GM12878 (cell line): ENCODE measurements at regions not wholly inside any gene's neighbourhood (a gene's known extent, or its start where the extent isn't known, plus 50 kb on each side); places are given as distances from the start of the nearest gene placed in this dataset.

Experiments
- ATAC-seq: fragments of 200-7000 bp; cut with Tn5 transposase; 3 replicates; pipeline ENCODE4 v1.9.1; 2020; ENCODE audit warnings: mild to moderate bottlenecking, moderate library complexity
- BruUV-seq: library from RNA; stranded (reverse); fragments of 400-500 nt; replicated peaks from 2 replicates; lab custom pipeline; 2021; lab: Mats Ljungman, UMichigan
- CTCF ChIA-PET: fragments of 300-600 bp; sonication (Branson Sonifier 250); formaldehyde crosslinking; extraction: SDS; loops from one replicate; lab custom pipeline; 2021; ENCODE audit warnings: inconsistent platforms; lab: Yijun Ruan, JAX
- POLR2A ChIA-PET: fragments of 350-600 bp; formaldehyde crosslinking; extraction: SDS; loops from one replicate; lab custom pipeline; 2021; ENCODE audit warnings: inconsistent platforms; lab: Charles Lee
- RAD21 ChIA-PET: fragments of 300-600 bp; sonication (Branson Sonifier 250); formaldehyde crosslinking; loops from one replicate; lab custom pipeline; 2023; ENCODE audit warnings: antibody characterized with exemption; ENCODE audit not compliant: unreplicated experiment; lab: Charles Lee
- SMC1A ChIA-PET: fragments of 300-600 bp; sonication (Branson Sonifier 250); formaldehyde crosslinking; loops from one replicate; lab custom pipeline; 2023; ENCODE audit not compliant: unreplicated experiment, uncharacterized antibody; lab: Charles Lee
- DNase-seq: peaks from one replicate; pipeline ENCODE4 v3.0.0-alpha.2; 2011; ENCODE audit warnings: low read depth, low spot score
- FAIRE-seq: peaks from 3 replicates; lab custom pipeline; 2011; peaks lifted over from hg19 to GRCh38; lab: Jason Lieb, UNC
- H2AFZ ChIP-seq: 2 replicates; pipeline ENCODE4 v1.6.0; 2011; ENCODE audit warnings: low read depth, low read length, control low read depth; ENCODE audit not compliant: control insufficient read depth
- H3K27ac ChIP-seq: 2 replicates; pipeline ENCODE4 v1.5.1; 2011; ENCODE audit warnings: control low read depth; ENCODE audit not compliant: control insufficient read depth, insufficient read depth
- H3K27me3 ChIP-seq, 2 experiments: replicated peaks in 1 of 2; 2 replicates each; pipeline versions ENCODE4 v1.6.0 to v1.6.1; 2011; ENCODE audit warnings: low read length in 1 of 2; ENCODE audit not compliant: control insufficient read depth in 2 of 2, insufficient read depth in 2 of 2
- H3K36me3 ChIP-seq, 2 experiments: 2 replicates each; pipeline ENCODE4 v1.5.1; 2011; ENCODE audit warnings: low read length in 1 of 2; ENCODE audit not compliant: control insufficient read depth in 2 of 2, insufficient read depth in 2 of 2
- H3K4me1 ChIP-seq: 2 replicates; pipeline ENCODE4 v1.6.1; 2011; ENCODE audit warnings: mild to moderate bottlenecking, low read length, moderate library complexity, mixed read lengths; ENCODE audit not compliant: control insufficient read depth, insufficient read depth
- H3K4me2 ChIP-seq: 2 replicates; pipeline ENCODE4 v1.6.0; 2011; ENCODE audit warnings: control low read depth; ENCODE audit not compliant: control insufficient read depth, insufficient read depth
- H3K4me3 ChIP-seq: fragments of 200-600 bp; sonication (generic); 2 replicates; pipeline ENCODE4 v1.5.1; 2016
- H3K79me2 ChIP-seq: 2 replicates; pipeline ENCODE4 v1.6.0; 2011; ENCODE audit warnings: low read length; ENCODE audit not compliant: control insufficient read depth, insufficient read depth
- H3K9ac ChIP-seq: 2 replicates; pipeline ENCODE4 v1.8.0; 2011; ENCODE audit warnings: low read length, control low read depth, mixed read lengths; ENCODE audit not compliant: control insufficient read depth, insufficient read depth
- H3K9me3 ChIP-seq: replicated peaks from 3 replicates; pipeline ENCODE4 v1.5.1; 2011; ENCODE audit warnings: mild to moderate bottlenecking, low read length; ENCODE audit not compliant: control insufficient read depth, insufficient read depth
- H4K20me1 ChIP-seq: 2 replicates; pipeline ENCODE4 v1.6.0; 2011; ENCODE audit not compliant: control insufficient read depth, insufficient read depth
- BCL3 ChIP-seq: IDR thresholded peaks from 2 replicates; pipeline ENCODE4 v1.6.1; 2011; ENCODE audit warnings: borderline replicate concordance, low read depth, mild to moderate bottlenecking, moderate library complexity, low read length; ENCODE audit not compliant: insufficient read depth, poor library complexity, severe bottlenecking
- BRCA1 ChIP-seq: IDR thresholded peaks from 2 replicates; pipeline ENCODE4 v1.6.1; 2011; ENCODE audit warnings: low read depth, low read length, improper control_type of control experiment
- CBX3 ChIP-seq: fragments of 200-600 bp; sonication (generic); IDR thresholded peaks from 2 replicates; pipeline ENCODE4 v1.6.1; 2016; ENCODE audit warnings: low read depth, borderline replicate concordance
- EED ChIP-seq: sonication (generic); IDR thresholded peaks from 2 replicates; pipeline ENCODE4 v1.6.1; 2016; ENCODE audit warnings: antibody characterized with exemption, low read depth
- HSF1 ChIP-seq: fragments of 150-350 bp; IDR thresholded peaks from 2 replicates; pipeline ENCODE4 v1.6.1; 2014; ENCODE audit warnings: mild to moderate bottlenecking, low read depth, low read length
- IRF4 ChIP-seq: IDR thresholded peaks from 2 replicates; pipeline ENCODE4 v1.6.1; 2011; ENCODE audit warnings: low read depth, low read length
- KDM1A ChIP-seq: fragments of 200-600 bp; sonication (generic); IDR thresholded peaks from 2 replicates; pipeline ENCODE4 v1.6.1; 2016; ENCODE audit warnings: borderline replicate concordance
- MTA2 ChIP-seq: fragments of 450-650 bp; IDR thresholded peaks from 2 replicates; pipeline ENCODE4 v1.6.1; 2016; ENCODE audit warnings: low read depth, mild to moderate bottlenecking, moderate library complexity
- NFIC ChIP-seq: IDR thresholded peaks from 2 replicates; pipeline ENCODE4 v1.6.1; 2012; ENCODE audit warnings: low read depth, mild to moderate bottlenecking, inconsistent platforms, low read length, moderate library complexity
- NFYA ChIP-seq: IDR thresholded peaks from 2 replicates; pipeline ENCODE4 v1.6.1; 2011; ENCODE audit warnings: low read depth, mild to moderate bottlenecking, low read length, improper control_type of control experiment, borderline replicate concordance
- PML ChIP-seq: IDR thresholded peaks from 2 replicates; pipeline ENCODE4 v1.6.1; 2012; ENCODE audit warnings: low read length, inconsistent platforms
- WRNIP1 ChIP-seq: IDR thresholded peaks from 2 replicates; pipeline ENCODE4 v1.6.1; 2011; ENCODE audit warnings: low read depth, low read length, improper control_type of control experiment, borderline replicate concordance
- WGBS: methylation state at CpG from one replicate; pipeline ENCODE4 v1.1.6; 2016; ENCODE audit warnings: low lambda C conversion rate; ENCODE audit not compliant: insufficient replicate concordance, insufficient coverage; ENCODE audit errors: missing lambda C conversion rate; 5-methylcytosine and 5-hydroxymethylcytosine counted together
- in situ Hi-C: fragments of 300-500 bp; cut with MboI; formaldehyde crosslinking; loops from 9 replicates; pipeline ENCODE4 v1.14.3; 2018; ENCODE audit warnings: mixed read lengths
- intact Hi-C: fragments of 100-400 bp; cut with micrococcal nuclease; formaldehyde crosslinking; loops from one replicate; pipeline ENCODE4 v1.14.2; 2022; ENCODE audit not compliant: unreplicated experiment

- no peak overlapping the region for H3K4me2 ChIP-seq
- no peak overlapping the region for H3K9ac ChIP-seq
- RAD21 ChIA-PET = no interaction called here
- no peak for DNase-seq
- no peak for FAIRE-seq
- in situ Hi-C loops (no loop called here), intact Hi-C loops (no loop called here)
- H3K4me1 ChIP-seq = no peaks in the 10 kb centered on the region
- H3K4me3 ChIP-seq = no peak overlapping the region
- no peaks in the 10 kb centered on the region for H3K79me2 ChIP-seq
- H3K27me3 ChIP-seq = no peaks in the 10 kb centered on the region
- CTCF ChIA-PET = interaction anchor here (1.2 kb wide), 1 partner anchor 14 kb away, joined by 5 read pairs; no protein-coding TSS in a partner anchor
- no peaks in the 10 kb centered on the region for H3K9me3 ChIP-seq
- SMC1A ChIA-PET = interaction anchor here (0.8 to 1.9 kb wide), 2 partner anchors 10 to 14 kb away, joined by 3 to 8 read pairs; no protein-coding TSS in a partner anchor
- H3K36me3 ChIP-seq = no peaks in the 10 kb centered on the region
- BruUV-seq = no TSS peak
- no peaks in the 10 kb centered on the region for H4K20me1 ChIP-seq
- ATAC-seq = no peak
- no peak overlapping the region for H2AFZ ChIP-seq
- no peak overlapping the region for H3K27ac ChIP-seq
- POLR2A ChIA-PET = no interaction called here
- TF ChIP-seq CBX3 = no peak
- TF ChIP-seq WRNIP1 = no peak
- no peak for TF ChIP-seq NFYA
- no peak for TF ChIP-seq BRCA1
- TF ChIP-seq NFIC = no peak
- TF ChIP-seq KDM1A = no peak
- no peak for TF ChIP-seq PML
- no peak for TF ChIP-seq IRF4
Observed at GRCh38 chr9:10869687-10870086, 256.9 kb upstream of the PTPRD start.

DNA sequence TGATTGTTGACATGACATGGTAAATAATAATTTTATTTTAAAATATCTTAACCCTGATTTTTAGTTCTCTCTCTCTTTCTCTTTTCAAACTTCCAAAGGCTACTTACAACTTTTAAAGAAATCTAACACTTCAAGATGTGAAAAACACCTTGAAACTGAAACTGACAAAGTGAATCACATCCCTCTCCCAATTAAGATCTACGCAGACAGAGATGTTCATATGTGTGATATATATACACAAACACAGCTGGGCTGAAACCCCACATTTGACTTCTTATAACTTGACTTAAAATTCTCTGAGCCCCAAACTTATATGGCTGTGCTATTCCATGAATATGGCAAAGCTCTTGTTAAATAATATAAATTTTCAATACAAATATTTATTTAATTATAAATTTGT, 261.2 kb upstream of the PTPRD start:
- in situ Hi-C loops = no loop called here
- intact Hi-C loops = no loop called here
- Histone ChIP-seq H3K27ac (no peak overlapping the region), H3K79me2 (no peaks in the 10 kb centered on the region), H2AFZ (no peak overlapping the region), H3K36me3 (no peaks in the 10 kb centered on the region), H3K4me1 (no peaks in the 10 kb centered on the region), H3K4me2 (no peak overlapping the region), H3K4me3 (no peak overlapping the region), H3K9ac (no peak overlapping the region), H4K20me1 (no peaks in the 10 kb centered on the region), H3K27me3 (no peaks in the 10 kb centered on the region), H3K9me3 (no peaks in the 10 kb centered on the region)
- WGBS = 0% methylated on average over 1 of the region's 1 CpG
- no TSS peak for BruUV-seq
- DNase-seq (no peak), ATAC-seq (no peak), FAIRE-seq (no peak)
- ChIA-PET POLR2A (no interaction called here), RAD21 (no interaction called here), SMC1A (interaction anchor here (2.3 kb wide), 1 partner anchor 18 kb away, joined by 8 read pairs; no protein-coding TSS in a partner anchor), CTCF (no interaction called here)
- TF ChIP-seq BCL3 (no peak), HSF1 (no peak), EED (no peak), MTA2 (no peak)
